NCI-H1105 treated with DMSO at 0.1 percent for 48 hours (cell line): ENCODE measurements at regions not wholly inside any gene's neighbourhood (a gene's known extent, or its start where the extent isn't known, plus 50 kb on each side); places are given as distances from the start of the nearest gene placed in this dataset.
"Not testable (repeated sequence)": the region's sequence is repeated elsewhere in the genome, so short reads cannot be mapped to it uniquely, and the experiment has no call there.

Experiments used
- DNase-seq: peaks from one replicate; lab custom pipeline; 2025; lab: John Stamatoyannopoulos, UW

DNA sequence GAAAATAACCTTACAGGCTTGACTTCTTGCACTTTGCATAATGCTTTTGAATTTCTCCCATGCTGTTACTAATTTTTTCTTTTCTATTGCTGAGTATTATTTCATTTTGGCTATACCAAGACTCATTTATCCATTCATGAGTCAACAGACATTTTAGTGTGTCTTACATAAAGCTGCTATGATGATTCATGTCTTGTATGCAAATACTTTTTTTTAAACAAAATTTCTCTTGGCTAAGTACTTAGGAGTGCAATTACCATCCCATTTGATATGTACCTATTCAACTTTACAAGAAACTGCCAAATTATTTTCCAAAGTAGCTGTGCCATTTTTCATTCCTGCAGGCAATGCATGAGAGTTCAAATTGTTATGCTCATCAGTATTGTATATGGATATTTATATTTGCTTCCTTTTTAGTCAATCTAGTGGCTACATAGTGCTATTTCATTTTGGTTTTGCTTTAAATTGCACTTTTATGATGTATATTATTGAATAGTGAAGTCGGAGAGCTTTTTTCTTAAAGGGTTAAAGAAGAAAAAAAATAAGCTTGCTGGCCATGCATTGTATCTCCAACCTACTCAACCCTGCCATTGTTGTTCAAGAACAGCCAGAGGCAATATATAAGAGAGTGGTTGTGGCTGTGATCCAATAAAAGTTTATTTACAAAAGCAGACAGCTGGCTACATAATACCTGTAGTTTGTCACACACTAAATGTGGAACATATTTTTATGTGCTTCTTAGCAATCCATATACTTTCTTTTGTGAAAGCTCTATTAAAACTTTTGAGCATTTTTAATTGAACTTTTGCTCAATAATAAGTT lies 862.8 kb downstream of the KCNT2 start:
- peak; percentile 92 for DNase-seq

DNA sequence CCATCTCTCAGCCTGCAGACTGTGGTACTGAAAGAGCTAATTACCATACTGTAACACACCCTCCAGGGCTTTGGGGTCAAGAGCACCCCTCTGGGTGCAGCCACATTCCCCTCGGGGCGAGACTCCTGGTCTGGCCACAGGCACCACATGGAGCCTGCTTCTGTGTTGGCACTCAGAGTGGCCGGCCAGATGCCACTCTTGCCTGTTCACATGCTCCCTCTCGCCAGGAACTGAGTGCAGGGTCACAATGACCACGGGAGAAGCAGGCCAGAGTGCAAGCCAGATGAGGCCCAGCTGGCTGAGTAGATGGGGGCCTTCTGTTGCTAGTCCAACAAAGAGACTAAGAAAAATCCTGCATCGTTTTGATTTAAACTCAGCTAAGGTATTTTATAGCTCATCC lies 864.0 kb downstream of the KCNT2 start:
- no peak for DNase-seq

DNA sequence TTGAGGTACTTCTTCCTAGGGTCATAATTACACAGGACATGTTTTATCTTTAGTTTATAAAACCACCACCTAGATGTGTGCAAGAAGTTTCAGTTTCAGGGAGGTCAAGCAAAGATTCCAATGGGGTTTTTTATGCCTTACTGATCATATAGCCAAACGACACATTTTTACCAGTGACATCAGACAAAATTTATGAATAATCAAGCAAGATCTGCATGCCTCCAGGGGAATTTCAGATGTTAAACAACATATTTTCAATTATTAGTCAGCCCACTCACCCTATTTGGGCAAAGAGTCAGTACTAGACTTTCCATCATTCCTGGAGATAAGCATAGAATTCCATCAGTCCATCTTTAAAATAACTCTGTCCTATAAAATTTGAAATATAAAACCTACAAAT lies 867.4 kb downstream of the KCNT2 start:
- DNase-seq, result no peak

DNA sequence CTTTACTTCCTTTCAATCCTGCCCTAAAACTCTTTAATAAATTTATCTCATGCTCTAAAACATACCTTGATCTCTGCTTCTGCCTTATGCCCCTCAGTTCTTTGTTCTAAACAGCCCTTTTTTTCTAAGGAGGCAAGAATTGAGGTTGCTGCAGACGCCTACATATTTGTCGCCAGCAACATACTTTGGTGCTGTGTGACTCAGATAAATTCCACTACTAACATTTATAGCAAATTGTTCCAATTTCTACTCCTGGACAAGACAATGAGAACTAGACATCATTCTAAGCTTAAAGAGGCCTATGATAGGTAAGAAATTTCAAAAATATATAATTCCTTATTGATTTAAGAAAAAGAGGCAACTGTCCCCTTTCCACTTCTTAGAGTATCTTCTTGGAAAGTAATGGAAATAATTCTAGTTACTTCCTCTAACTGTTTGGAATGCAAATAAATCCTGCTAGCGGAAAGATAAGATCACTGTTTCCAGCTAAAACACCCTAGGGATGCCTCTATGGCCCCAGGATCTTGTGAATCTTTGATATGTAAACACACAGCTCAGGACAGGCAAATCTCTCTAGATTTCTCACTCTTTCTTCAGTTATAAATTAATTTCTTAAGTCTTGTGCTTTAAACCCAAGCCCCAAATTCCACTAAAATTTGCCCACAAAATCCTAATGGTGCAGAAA lies 869.1 kb downstream of the KCNT2 start:
- no peak for DNase-seq

DNA sequence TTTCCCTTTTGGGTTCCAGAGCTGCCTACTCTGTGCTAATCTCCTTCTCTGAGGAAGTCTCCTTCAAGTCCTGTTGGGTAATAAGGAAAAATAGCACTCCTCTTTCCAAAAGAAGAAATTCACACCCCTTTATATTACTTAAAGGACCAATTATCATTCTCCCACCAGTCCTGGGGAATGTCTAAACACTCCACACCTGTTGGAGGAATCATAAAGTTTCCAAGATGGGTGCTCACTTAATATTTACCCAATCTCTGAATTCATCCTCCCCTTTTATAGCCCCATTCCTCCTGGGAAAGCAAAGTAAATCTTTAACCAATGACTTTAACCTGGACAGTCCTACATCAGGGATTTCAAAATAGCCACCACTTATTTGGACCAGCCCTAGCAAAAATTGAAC lies 873.1 kb downstream of the KCNT2 start:
- DNase-seq, result no peak

DNA sequence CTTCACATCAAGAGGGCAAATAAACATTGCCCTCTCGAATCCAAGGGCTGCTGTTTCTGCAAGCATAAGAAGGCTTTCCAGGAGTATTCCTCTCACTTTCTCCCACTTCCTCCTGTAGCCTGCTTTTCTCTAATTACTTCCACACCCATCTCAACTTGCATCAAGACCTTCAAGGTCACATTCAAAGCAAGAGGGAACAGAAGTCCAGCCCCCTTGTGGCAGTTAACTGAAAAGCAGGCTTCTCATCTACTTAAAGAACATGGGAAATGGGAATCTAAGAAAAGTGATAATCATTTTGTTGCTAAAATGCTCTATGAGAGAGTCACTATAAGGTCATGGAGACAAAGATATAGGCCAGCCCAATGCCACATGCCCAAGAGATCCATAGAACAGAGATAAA lies 874.4 kb downstream of the KCNT2 start:
- no peak for DNase-seq

DNA sequence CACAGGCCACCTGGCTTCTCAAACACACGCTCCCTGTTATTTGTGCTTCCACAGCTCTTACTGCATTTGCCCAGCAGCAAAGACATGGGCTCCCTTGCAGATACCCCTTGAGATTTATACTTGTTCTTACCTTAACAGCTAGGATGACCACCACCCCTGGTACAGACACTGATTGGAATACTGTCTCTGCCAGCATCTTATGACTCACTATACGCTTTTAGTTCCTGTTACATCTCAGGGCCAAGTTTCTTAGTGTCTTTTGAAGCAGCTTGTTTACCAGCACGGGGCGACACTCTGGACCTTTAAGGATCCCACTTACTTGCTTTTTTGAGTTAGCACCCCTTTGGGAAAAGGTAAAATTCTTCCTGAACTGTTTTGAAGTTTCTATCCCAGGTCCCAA lies 874.8 kb downstream of the KCNT2 start:
- DNase-seq, result no peak

DNA sequence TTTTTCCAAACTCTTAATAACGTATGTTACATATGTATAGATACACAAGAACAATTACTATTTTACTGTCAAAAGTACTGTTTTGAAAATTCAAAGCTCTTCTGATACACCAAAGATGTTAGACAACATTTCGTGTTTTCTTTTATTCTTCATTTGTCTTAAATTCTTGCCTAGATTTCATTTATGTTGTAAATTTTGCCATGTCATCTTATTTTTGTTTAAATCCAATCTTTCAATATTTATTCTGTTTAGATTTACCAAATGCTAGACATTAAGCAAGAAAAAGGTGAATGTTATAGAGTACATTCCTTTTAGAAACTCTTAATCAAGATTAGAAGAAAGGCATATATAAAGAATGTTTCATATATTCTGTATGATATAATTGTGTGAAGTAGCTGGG lies 876.9 kb downstream of the KCNT2 start:
- DNase-seq, result no peak

DNA sequence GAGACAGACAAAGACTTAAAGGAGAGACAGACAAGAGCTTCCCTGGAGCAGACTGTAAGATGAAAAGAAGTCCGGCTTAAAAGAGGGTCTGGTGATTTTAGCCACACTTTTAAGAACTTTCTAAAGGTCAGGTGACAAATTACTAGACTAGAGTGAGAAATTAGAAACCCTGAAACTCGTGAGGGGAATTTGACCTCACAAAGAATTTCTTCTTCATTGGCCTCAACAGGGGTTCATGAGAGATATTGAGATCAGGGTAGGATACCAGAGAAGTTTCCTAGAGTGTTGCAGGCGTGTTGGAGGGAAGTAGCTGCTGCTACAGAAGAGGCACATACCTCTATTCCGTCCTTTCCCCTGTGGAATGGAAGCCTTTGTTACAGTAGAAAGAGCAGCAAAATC lies 884.4 kb downstream of the KCNT2 start:
- no peak for DNase-seq

DNA sequence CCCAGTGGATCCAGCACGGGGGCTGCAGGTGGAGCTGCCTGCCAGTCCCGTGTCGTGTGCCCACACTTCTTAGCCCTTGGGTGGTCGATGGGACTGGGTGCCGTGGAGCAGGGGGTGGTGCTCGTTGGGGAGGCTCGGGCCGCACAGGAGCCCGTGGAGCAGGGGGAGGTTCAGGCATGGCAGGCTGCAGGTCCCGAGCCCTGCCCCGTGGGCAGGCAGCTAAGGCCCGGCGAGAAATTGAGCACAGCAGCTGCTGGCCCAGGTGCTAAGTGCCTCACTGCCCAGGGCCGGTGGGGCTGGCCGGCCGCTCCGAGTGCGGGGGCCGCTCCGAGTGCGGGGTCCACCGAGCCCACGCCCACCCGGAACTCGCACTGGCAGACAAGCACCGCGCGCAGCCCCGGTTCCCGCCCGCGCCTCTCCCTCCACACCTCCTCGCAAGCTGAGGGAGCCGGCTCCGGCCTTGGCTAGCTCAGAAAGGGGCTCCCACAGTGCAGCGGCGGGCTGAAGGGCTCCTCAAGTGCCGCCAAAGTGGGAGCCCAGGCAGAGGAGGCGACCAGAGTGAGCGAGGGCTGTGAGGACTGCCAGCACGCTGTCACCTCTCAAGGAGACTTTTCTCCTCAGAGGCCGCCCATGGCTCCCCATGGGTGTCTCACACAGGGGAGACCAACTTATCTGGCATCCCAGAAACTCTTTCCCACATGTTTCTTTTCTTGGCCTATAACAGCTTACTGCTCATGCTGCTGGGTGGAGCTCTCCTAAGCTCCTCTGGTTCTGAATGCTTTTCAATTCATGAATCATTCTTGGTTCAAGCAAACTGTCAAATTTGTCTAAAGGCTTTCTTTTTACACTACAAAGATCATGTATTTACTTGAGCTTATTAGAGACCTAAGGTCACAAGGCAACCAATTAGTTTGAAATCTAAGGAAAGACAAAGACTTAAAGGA lies 885.1 kb downstream of the KCNT2 start:
- not testable (repeated sequence) for DNase-seq

DNA sequence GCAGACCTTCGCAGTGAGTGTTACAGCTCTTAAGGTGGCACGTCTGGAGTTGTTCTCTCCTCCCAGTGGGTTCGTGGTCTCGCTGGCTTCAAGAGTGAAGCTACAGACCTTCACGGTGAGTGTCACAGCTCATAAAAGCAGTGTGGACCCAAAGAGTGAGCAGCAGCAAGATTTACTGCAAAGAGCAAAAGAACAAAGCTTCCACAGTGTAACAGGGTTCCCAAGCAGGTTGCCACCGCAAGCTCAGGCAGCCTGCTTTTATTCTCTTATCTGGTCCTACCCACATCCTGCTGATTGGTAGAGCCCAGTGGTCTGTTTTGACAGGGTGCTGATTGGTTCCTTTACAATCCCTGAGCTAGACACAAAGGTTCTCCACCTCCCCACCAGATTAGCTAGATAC lies 886.1 kb downstream of the KCNT2 start:
- DNase-seq, result not testable (repeated sequence)

DNA sequence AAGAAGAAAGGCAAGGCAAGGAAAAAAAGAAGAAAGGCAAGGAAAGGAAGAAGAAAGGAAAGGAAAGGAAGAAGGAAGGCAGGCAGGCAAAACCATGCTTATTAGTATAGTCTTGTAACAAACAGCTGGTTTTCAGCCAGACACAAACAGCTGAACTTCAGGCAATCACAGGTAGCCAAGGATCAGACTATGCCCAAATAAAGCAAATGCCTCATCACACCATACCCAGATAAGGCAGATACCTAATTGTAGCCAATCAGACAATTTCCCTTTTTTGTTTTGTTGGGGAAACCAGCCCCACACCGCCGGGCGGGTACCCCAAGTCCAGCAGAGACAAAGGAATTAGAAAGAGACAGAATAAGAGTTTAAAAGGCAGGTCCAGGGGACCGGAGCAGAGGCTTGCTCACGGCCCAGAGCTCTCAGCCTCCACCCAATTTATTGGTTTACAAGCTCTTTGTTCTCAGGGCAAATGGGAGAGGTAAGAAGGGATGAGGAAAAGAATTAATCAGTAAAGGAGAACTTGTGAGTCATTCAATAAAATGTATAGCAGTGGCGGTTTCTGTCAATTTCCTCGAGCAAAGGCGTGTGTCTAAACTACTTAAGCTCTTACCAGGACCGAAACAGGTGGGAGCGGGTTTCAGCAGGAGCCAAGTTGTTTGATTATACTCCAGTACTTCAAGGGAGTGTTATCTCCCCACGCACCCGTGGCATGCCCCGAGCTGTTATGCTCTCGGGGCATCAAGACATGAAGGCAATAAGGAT lies 886.8 kb downstream of the KCNT2 start:
- DNase-seq, result no peak

DNA sequence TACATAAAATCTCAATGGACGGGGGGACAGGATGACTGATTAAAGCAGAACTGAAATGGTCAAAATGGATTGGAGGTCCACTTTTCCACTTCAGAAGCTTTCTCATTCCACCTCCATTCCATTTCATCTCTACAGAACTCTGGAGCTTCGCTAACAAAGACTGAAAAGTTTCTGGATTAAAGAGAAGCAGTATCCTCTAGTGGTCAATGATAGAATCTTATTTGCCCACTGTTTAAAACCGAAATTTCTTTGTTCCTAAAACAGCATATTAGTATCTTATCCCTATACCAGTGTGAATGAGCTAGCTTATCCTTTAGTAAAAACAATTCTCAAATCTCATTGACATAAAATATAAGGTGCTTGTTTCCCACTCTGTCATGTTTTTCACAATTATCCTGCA lies 890.6 kb downstream of the KCNT2 start:
- DNase-seq, result no peak

DNA sequence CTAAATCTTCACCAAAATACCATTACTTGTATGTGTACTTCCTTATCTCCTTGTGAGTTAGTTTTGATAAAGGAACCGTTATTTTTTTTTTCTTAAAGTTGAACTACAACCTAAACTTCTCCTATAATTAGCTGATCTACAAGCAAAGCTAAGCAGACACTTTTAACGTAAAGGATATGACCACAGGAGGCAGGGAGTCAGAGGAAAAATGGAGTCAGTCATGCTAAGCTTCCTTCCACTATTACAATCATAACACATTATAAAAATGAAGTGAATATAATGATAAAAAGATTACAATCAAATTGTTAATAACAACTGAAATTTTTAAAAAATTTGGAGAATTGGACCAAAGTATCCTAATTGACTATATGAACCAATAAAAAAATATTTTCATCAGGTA lies 892.6 kb downstream of the KCNT2 start:
- no peak for DNase-seq

DNA sequence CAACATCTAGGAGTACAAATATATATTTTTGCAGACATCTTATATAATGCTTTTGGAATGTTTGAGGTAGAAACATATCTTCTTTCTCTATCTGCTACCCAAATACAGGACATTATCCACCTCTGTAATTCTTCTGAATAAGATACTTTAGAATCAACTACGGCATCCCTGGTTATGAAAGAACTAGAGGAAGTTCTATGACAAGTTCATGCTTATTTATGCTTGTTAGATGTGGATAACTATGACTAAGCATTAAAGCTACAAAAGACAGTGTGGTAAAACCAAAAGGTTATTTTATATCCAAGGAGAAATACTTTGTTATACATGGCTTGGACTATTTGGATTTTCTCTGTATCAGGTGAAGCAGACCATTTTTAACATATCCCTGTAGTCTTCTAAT lies 894.0 kb downstream of the KCNT2 start:
- DNase-seq, result no peak

DNA sequence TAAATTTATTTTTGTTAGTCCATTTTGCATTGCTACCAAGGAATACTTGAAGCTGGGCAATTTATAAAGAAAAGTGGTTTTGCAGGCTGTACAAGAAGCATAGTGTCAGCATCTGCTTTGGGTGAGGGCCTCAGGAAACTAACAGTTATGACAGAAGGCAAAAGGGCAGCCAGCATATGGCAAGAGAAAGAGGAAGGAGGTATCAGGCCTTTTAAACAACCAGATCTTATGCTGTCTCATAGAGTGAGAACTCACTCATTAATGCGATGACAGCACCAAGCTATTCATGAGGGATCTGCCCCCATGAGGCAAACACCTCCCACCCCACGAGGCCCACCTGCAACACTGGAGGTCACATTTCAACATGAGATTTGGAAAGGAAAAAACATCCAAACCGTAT lies 898.4 kb downstream of the KCNT2 start:
- no peak for DNase-seq

DNA sequence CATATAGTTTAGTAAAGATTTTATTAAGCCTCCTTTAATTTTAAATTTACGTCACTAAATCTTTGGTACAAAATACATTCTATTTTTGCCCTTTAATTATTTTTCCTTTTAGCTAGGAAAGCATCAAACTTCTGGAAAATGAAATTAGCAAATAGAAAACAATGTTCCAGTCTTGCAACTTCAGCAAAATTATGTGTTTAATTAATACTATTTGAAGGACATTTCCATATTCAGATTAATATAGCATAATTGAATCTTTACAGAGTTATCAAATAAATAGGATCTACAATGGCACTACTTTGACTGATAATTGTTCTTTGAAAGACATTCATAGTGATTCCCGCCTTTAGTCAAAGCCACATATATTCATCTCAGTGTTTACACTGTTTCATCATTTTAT lies 904.2 kb downstream of the KCNT2 start:
- no peak for DNase-seq

DNA sequence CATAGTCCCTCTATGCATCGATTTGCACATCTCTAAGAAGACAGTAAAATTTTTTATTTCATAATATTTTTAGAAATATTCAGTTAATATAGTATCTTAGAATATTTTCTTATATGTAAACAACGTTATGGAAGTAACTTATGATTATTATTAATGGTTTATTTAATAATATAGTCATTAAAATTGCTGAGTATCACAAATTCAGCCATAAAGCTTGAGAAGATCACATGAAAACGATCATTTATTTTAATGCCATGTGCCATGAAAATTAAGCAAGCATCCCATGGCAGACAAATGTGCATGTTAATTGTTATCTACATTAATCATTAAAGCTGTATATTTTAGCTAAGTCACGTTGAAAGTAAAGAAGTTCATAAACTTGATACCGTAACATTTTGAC lies 907.1 kb downstream of the KCNT2 start:
- DNase-seq, result no peak

DNA sequence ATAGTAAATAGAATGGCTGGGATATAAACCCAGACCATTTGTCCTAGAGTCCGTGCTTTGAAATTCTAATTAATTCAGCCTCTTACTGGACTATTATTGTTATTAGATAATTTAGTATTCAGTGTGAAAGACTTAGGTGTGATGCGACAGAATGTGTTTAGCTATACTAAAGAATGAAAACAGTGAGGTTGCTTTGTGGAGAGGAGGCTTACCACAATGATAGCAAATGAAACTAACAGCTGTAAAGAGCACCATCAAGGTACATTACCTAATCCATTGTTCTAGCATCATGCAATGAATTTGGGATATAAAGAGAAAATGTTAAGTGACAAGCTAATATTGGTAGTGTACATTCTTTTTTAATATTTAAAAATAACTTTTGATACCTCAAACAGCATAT lies 911.1 kb downstream of the KCNT2 start:
- DNase-seq, result no peak

DNA sequence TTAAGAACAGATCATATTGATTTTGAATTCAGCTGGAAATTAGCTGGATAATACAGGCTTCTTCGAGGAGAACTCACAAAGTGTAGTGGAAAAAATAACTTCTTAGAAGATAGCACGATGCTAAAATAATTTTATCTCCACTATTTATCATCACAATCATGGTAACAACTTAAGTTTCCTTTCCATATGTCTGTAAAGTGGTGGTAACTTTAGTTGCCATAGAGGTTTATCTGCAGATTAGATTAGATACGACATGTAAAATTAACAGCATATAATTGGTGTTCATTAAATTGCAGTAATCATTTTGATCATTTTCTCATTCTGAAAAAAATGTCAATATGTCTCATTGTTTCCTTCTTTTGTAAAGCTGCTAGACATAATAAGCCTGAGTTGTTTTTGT lies 921.5 kb downstream of the KCNT2 start:
- DNase-seq, result peak; percentile 27

DNA sequence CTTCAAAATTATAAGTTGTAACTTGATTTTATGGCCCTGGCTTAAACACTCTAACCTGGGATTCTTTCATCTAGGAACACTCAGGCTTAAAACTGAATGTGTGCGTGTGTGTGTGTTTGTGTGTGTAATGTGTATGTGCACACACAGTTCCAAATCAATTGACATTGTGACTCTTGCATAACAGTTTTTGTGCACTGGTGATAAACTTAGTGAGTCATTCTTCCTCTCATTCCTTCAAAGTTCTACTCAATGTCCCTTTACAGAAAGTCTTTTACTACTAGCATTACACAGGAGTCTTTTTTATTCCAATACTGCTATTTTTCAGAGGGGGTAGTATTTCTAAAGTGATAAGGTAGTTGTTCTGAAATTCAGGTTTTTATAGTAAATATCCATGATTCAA lies 943.6 kb downstream of the KCNT2 start:
- no peak for DNase-seq
